ENCODE measurements at regions not wholly inside any gene's neighbourhood (a gene's known extent, or its start where the extent isn't known, plus 50 kb on each side); places are given as distances from the start of the nearest gene placed in this dataset.

GRCh38 chr11:98600786-98601773, 419.7 kb upstream of the CNTN5 start:
- no peak for TF ChIP-seq YY1 (IDR thresholded peaks at IDR 0.05; ENCODE audit: low read depth)
- TF ChIP-seq, protein P1, sequence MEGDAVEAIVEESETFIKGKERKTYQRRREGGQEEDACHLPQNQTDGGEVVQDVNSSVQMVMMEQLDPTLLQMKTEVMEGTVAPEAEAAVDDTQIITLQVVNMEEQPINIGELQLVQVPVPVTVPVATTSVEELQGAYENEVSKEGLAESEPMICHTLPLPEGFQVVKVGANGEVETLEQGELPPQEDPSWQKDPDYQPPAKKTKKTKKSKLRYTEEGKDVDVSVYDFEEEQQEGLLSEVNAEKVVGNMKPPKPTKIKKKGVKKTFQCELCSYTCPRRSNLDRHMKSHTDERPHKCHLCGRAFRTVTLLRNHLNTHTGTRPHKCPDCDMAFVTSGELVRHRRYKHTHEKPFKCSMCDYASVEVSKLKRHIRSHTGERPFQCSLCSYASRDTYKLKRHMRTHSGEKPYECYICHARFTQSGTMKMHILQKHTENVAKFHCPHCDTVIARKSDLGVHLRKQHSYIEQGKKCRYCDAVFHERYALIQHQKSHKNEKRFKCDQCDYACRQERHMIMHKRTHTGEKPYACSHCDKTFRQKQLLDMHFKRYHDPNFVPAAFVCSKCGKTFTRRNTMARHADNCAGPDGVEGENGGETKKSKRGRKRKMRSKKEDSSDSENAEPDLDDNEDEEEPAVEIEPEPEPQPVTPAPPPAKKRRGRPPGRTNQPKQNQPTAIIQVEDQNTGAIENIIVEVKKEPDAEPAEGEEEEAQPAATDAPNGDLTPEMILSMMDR (IDR thresholded peaks at IDR 0.05), result no peak
- TF ChIP-seq MXI1 (IDR thresholded peaks at IDR 0.05; ENCODE audit: low read depth, low read length), result no peak
- no peak for TF ChIP-seq SIN3A (IDR thresholded peaks at IDR 0.05; ENCODE audit: borderline replicate concordance, low read depth, low read length)
- TF ChIP-seq REST (IDR thresholded peaks at IDR 0.05; ENCODE audit: low read depth, low read length), result no peak
- no peak for TF ChIP-seq POLR2AphosphoS5 (IDR thresholded peaks at IDR 0.05; ENCODE audit: low read depth, low read length)
- TF ChIP-seq FOXM1 (IDR thresholded peaks at IDR 0.05; ENCODE audit: low read depth), result no peak
- no peak for TF ChIP-seq EZH2phosphoT487 (IDR thresholded peaks at IDR 0.05; ENCODE audit: borderline replicate concordance, low read depth)
- TF ChIP-seq EP300 (IDR thresholded peaks at IDR 0.05; ENCODE audit: borderline replicate concordance in 1 of 2, low read depth in 1 of 2, low read length in 1 of 2), result no peak
- no peak for TF ChIP-seq NRF1 (IDR thresholded peaks at IDR 0.05; ENCODE audit: low read depth, low read length)
- TF ChIP-seq USF1 (IDR thresholded peaks at IDR 0.05; ENCODE audit: borderline replicate concordance, low read depth), result no peak

Data from SK-N-SH (cell line).